GM18907 (cell line): ENCODE measurements at regions not wholly inside any gene's neighbourhood (a gene's known extent, or its start where the extent isn't known, plus 50 kb on each side); places are given as distances from the start of the nearest gene placed in this dataset.

Source experiments
- ATAC-seq: cut with Tn5 transposase; IDR thresholded peaks from one replicate; pipeline ENCODE4 v1.9.1; 2021; ENCODE audit warnings: mild to moderate bottlenecking, moderate library complexity; ENCODE audit not compliant: unreplicated experiment

DNA sequence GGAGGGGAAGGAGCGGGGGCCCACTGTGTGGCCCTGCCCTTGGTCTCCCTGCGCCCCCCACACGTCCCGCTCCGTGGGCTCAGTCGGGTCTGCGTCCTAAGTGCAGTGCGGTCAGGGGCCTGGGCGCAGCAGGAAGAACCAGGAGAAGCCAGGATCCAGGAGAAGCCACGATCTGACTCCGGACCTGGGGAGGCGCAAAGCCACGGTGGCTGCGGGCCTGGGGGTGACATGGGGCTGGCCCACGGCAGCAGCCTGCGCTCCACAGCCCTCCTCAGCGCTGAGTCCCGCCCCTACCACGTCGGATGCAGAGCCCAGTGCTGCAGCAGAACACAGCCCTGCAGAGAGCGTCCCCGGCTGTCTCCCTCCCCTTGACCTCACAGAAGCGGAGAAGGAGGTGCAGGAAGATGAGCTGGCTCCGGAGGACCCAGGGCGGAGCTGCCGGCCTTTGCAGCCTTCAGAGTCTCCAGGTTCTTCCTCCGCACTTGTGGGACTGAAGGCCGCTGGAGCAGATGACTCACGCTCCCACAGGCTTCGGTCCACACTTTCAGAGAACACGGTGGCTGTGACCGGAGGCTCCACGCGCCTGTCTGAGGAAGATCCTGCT is 589.2 kb upstream of the SALL3 start:
- no peak for ATAC-seq

DNA sequence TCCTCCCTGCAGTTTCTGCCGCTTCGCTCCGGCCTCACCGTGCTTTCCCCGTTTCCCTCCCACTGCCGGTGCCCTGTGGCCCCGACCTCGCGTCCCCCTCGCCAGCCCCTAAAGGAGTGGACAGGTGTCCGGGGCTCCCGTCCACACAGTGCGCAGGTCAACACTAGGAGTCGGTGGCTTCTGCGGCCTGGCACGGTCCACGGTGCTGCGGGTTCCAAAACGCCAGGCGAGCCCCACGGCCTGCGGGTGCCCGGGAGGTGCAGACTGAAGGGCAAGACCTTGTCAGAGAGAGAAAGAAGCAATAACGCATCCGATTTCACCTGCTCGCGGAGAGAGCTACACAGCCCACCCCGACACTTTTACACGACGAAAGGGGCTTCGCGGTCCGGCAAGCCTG is 588.7 kb upstream of the SALL3 start:
- ATAC-seq = no peak

- ATAC-seq = no peak
Observed at GRCh38 chr18:78393086-78393862, 586.3 kb upstream of the SALL3 start.

DNA sequence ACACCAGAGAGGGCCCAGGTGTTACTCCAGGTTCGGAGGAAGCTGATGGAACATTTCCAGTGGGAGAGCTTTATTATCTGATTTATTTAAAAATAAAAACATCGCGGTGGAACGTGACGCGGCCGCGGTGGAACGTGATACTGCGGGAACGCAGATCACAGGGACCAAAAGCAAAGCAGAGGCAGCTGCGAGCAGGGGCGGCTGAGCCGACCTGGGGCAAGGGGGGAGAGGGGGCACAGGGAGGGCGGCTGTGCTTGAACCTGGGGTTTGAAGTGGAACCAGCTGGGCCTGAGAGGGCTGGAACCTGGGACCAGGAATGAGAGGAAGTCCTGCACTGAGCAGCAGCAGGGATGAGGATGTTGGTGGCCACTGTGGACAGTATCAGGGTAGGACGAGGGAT is 583.5 kb upstream of the SALL3 start:
- no peak for ATAC-seq

DNA sequence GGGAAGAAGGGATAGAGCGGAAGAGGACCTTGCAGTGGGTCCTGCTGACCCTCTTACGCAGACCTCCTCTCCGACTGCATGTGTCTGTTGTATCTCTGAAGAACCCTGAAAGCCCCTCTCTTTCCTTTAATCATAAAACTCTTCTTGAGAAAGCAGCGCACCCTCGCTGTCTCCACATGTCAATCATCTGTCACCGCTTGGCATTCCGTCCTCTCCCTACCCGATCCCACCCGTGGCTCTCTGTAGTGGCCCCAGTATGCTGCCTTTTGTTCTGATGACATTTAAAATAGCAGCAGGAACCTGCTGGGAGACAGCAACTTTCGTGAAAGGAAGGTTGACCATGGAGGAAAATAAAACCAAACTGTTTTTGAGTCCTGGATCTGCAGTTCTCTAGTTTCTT is 582.9 kb upstream of the SALL3 start:
- ATAC-seq = no peak

DNA sequence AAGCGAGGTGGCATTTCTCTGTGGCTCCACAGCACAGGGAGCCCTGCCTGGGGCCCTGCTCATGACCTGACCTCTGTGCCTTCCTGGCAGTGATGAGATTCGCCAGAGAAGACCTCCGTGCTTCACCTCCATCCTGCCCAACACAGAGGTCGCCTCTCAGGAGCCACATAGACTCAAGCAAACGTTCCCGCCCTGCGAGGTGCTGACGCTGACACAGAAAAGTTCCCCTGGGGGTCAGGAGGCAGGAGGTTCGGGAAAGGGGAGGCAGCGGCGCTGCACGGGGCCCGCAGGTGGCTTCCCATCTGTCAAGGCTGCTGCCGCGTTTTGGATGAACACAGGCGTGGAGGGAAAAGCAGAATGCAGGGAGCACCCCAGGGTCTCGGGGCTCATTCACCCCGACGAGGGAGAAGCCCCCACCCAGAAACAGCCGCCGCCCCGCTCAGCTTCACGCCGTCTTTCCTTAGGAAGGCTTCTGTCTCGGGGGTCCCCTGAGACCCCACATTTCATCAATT is 579.6 kb upstream of the SALL3 start:
- ATAC-seq = no peak

DNA sequence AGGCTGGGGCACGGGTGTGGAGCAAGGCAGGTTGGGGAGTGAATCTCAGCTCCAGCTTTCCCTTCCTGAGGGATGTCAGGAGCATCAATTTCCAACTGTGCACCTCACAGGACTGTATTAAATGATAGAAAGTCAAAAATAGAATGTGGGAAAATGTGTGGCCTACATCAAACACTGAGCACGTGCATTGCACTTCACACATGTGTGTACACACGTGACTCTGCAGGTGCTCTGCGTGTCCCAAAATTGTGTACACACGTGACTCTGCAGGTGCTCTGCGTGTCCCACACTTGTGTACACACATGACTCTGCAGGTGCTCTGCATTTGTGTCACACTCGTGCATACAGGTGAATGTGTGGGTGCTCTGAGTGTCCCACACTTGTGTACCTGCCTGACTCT is 577.2 kb upstream of the SALL3 start:
- no peak for ATAC-seq

DNA sequence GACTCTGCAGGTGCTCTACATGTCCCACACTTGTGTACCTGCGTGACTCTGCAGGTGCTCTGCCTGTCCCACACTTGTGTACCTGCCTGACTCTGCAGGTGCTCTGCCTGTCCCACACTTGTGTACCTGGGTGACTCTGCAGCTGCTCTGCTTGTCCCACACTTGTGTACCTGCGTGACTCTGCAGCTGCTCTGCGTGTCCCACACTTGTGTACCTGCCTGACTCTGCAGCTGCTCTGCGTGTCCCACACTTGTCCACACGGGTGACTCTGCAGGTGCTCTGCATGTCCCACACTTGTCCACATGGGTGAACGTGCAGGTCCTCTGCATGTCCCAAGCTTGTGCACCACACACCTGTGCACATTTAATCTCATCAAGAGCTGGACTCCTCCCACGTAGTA is 576.7 kb upstream of the SALL3 start:
- no peak for ATAC-seq

- ATAC-seq = no peak
Observed at GRCh38 chr18:78403371-78403770, 576.2 kb upstream of the SALL3 start.

DNA sequence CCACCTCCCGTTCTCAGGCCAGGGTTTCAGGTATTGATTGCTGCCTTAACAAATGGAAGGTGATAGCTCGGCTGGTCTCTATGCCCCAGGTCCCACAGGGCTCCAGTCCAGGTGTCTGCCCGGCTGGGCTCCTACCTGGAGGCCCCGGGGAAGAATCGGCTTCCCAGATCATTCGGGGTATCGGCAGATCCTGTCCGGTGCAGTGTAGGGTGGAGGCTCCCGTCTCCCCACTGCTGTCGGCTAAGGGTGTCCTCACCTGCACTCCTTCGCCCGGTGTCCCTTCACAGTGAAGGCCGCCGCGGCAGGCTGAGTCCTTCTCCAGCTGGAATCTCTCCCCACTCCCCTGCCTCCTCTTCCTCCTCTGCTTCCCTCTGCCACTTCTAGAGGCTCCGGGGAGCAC is 573.9 kb upstream of the SALL3 start:
- ATAC-seq = no peak

GRCh38 chr18:78406743-78407465 is 572.7 kb upstream of the SALL3 start:
- no peak for ATAC-seq

GRCh38 chr18:78407466-78407844 is 572.2 kb upstream of the SALL3 start:
- no peak for ATAC-seq

- ATAC-seq = no peak
Observed at GRCh38 chr18:78408623-78409022, 571.0 kb upstream of the SALL3 start.

GRCh38 chr18:78410094-78410786 is 569.4 kb upstream of the SALL3 start:
- ATAC-seq = no peak

DNA sequence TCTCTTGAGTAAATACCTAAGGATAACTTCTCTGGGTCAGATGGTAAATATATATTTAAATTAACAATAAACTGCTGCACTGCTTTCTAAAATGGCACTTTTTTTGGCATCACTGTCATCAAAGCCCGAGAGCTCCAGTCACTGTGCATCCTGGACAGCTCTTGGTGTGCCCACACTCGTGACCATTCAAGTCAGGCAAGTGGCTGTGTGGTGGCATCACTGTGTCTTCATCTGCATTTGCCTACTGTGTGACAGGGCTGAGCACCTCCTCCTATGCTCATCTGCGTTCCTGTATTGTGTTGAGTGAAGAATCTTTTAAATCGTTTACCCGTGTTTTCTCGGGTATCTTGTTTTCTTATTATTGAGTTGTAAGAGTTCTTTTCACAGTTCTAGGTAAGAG is 568.1 kb upstream of the SALL3 start:
- no peak for ATAC-seq

DNA sequence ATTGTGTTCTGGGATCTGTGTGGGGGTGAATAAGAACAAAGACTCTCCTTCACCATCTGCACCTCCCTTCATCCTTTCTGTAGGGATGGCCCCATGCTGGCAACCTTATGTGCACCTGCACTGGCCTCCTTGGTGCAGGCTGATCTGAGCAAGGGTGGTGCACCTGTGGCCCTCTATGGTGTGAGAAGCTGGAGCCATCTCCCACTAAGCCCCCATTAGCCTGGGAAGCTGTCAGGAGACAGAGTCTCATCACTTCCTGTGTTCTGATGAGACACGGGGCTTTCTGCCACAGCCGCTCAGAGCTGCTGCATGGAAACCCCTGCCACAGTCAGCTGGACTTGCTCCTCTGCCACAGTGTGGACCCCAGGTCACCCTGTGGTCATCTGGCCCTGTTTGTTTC is 565.3 kb upstream of the SALL3 start:
- ATAC-seq = no peak

DNA sequence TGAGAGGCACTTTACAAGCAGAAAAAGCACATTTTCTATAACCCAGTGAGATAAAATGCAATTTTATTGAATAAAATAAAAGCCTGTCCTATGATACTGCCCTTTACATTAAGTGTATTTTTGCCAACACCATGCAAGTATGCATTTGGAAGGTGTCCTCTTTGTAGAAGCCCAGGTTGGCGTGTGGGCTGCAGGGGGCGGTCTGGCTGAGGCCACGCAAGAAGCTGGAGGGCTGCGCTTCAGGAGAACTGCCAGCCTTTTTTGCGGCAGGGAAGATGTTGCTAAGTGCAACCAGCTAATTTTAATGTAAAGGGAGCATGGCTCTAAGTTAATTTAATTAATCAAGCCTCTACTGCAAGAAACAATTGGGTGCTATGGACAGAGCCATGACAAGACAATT is 562.8 kb upstream of the SALL3 start:
- no peak for ATAC-seq

GRCh38 chr18:78418379-78418778 is 561.2 kb upstream of the SALL3 start:
- ATAC-seq = no peak

DNA sequence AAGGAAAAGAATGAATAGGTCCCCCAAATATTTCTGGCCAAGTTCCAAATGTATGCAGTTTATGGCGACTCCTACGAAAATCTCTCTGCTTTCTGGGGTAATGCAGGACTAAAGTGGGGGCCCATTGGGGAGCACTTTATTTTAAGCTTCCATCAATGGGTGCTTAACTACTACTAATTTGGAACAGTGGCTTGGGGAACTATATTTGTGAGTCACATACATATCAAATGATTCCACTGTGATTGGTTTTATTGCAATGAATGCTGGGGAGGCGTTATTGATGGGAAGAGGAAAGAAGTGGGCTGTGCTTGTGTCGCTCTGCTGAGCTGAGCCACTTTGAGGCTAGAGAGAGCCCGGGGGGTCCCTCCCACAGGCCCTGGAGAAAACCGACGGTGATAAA is 560.4 kb upstream of the SALL3 start:
- no peak for ATAC-seq

DNA sequence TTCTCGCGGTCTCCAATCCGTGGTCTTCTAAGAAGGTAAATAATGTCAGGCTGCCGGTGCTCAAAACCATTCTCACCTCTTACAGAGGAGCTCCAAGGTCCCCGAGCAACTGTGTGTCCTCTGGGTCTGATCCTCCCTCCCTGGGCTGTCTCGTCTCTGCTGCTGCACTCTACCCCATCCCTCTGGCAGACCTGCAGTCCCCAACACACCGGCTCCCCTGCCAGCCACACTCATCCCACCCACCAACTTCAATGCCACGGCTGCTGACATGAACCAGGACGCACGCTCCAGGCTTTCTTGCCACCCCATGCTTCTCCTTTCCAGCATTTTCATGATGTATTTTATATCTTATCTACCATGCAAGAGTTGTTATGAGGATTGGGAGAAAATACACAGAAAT is 559.5 kb upstream of the SALL3 start:
- ATAC-seq = no peak

DNA sequence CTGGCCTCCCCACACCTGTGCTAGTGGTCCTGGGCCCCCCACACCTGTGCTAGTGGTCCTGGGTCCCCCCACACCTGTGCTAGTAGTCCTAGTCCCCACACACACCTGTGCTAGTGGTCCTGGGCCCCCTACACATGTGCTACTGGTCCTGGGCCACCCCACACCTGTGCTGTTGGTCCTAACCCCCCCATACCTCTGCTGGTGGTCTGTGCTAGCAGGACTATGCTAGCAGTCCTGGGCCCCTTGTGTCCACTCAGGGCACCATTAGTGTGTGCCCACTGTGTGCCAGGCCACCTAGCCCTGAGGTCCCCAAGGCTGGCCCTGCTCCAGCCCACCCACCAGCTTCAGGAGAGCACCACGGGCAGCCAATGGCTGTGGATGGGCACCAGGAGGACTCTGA is 558.2 kb upstream of the SALL3 start:
- ATAC-seq = no peak
